ENCODE measurements at regions not wholly inside any gene's neighbourhood (a gene's known extent, or its start where the extent isn't known, plus 50 kb on each side); places are given as distances from the start of the nearest gene placed in this dataset.

DNA sequence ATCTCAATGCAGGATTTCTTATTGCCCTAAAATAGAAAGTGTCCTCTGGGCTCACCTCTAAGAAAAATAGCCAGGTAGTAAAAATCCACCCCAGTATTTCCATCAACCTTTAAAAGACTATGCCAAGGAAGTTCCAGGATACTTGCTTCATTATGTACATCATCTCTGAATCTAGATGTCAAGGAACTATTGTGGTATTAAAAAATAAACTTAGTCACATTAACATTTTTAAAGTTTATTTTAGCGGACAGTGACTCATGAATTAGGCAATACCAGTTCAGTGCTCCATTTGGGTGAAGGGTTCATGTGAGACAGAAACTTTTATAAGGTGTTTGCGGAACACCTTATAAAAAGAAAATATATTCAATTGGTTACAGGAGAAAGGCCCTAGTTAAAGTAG lies 209.2 kb downstream of the ADAM29 start:
- Histone ChIP-seq H3K27me3 (ENCODE audit: insufficient read depth, low read length) (no peaks in the 10 kb centered on the region), H3K27ac (ENCODE audit: low read length) (no peak overlapping the region), H3K4me1 (ENCODE audit: insufficient read depth, low read length) (peaks cover 4% of the 10 kb centered on the region; the same call in 1 of the 2 replicates), H3K36me3 (ENCODE audit: insufficient read depth, low read depth, low read length) (no peaks in the 10 kb centered on the region), H3K9me3 (ENCODE audit: insufficient read depth, low read depth, low read length) (peaks cover 2% of the 10 kb centered on the region; the same call in 1 of the 2 replicates), H3K9ac (ENCODE audit: low read depth, low read length) (no peak overlapping the region), H3K4me3 (ENCODE audit: low read length) (no peak overlapping the region)

DNA sequence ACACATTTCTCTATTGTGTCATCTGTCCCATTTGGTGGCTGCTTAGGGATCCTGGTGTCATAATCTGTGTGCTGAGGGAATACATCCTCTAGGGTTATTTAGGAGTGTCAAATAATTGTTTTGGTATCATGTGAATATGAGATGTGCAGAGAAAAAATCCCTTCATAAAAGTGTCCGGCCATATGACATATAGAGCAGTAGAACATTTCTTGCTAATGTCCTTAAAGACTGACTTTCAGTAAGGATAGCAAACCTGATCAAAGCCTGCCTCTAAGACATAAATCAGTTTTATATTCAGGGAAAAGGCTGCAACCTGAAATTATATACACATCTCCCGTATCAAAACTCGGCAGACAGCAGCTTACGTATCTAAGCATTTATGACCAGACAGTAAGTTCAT lies 211.6 kb downstream of the ADAM29 start:
- Histone ChIP-seq H3K9ac (ENCODE audit: low read depth, low read length) (no peak overlapping the region), H3K27me3 (ENCODE audit: insufficient read depth, low read length) (no peaks in the 10 kb centered on the region), H3K27ac (ENCODE audit: low read length) (no peak overlapping the region), H3K9me3 (ENCODE audit: insufficient read depth, low read depth, low read length) (no peaks in the 10 kb centered on the region), H3K4me3 (ENCODE audit: low read length) (no peak overlapping the region), H3K4me1 (ENCODE audit: insufficient read depth, low read length) (peaks cover 4% of the 10 kb centered on the region; the same call in 1 of the 2 replicates), H3K36me3 (ENCODE audit: insufficient read depth, low read depth, low read length) (no peaks in the 10 kb centered on the region)

DNA sequence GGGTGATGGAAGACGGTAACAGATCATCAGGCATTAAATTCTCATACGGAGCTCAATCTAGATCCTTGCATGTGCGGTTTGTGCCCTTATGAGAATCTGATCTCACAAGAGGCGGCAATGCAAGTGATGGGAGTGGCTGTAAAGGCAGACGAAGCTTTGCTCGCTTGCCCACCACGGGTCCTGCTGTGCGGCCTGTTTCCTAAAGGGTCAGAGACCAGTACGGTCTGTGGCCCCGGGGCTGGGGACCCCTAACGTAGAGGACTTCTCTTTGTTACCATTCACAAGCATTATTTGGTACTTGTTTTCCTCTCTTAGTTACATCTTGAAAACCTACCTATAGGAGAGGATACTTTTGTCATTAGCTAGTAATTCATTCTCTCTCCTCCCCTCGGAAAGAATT lies 221.0 kb downstream of the ADAM29 start:
- Histone ChIP-seq H3K9me3 (ENCODE audit: insufficient read depth, low read depth, low read length) (no peaks in the 10 kb centered on the region), H3K36me3 (ENCODE audit: insufficient read depth, low read depth, low read length) (no peaks in the 10 kb centered on the region), H3K4me1 (ENCODE audit: insufficient read depth, low read length) (no peaks in the 10 kb centered on the region), H3K27me3 (ENCODE audit: insufficient read depth, low read length) (no peaks in the 10 kb centered on the region), H3K9ac (ENCODE audit: low read depth, low read length) (no peak overlapping the region), H3K27ac (ENCODE audit: low read length) (no peak overlapping the region), H3K4me3 (ENCODE audit: low read length) (no peak overlapping the region)

- Histone ChIP-seq H3K9me3 (ENCODE audit: insufficient read depth, low read depth, low read length) (no peaks in the 10 kb centered on the region), H3K27ac (ENCODE audit: low read length) (no peak overlapping the region), H3K4me3 (ENCODE audit: low read length) (no peak overlapping the region), H3K36me3 (ENCODE audit: insufficient read depth, low read depth, low read length) (no peaks in the 10 kb centered on the region), H3K4me1 (ENCODE audit: insufficient read depth, low read length) (no peaks in the 10 kb centered on the region), H3K27me3 (ENCODE audit: insufficient read depth, low read length) (no peaks in the 10 kb centered on the region), H3K9ac (ENCODE audit: low read depth, low read length) (no peak overlapping the region)
These were observed 225.0 kb downstream of the ADAM29 start for GRCh38 chr4:175143116-175143515.

DNA sequence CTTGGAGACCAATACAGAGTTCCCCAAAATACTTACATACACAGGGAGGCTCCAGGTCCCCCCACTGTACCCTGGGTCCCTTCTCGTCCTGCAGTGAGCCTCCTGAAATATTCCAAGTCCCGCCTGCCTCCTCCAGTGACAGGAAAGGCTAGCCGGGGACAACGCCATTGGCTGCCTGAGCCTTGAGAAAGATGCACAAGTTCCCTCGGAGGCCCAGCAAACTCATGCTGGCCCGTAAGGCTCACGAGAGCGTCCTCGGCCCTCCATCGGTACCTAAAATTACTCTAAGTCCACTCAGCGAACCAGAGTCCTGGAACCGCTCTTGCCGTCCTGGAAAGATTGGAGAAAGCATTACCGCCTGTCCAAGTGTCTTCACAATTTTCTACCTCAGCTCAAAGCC lies 228.6 kb downstream of the ADAM29 start:
- no peaks in the 10 kb centered on the region for H3K4me1 ChIP-seq (ENCODE audit: insufficient read depth, low read length)
- H3K27ac ChIP-seq (ENCODE audit: low read length) = no peak overlapping the region
- H3K9ac ChIP-seq (ENCODE audit: low read depth, low read length) = no peak overlapping the region
- no peak overlapping the region for H3K4me3 ChIP-seq (ENCODE audit: low read length)
- no peaks in the 10 kb centered on the region for H3K36me3 ChIP-seq (ENCODE audit: insufficient read depth, low read depth, low read length)
- H3K27me3 ChIP-seq (ENCODE audit: insufficient read depth, low read length) = no peaks in the 10 kb centered on the region
- peaks cover 4% of the 10 kb centered on the region; the same call in 1 of the 2 replicates for H3K9me3 ChIP-seq (ENCODE audit: insufficient read depth, low read depth, low read length)

GRCh38 chr4:175147233-175147632 lies 229.1 kb downstream of the ADAM29 start:
- H3K4me3 ChIP-seq (ENCODE audit: low read length) = no peak overlapping the region
- peaks cover 4% of the 10 kb centered on the region; the same call in 1 of the 2 replicates for H3K9me3 ChIP-seq (ENCODE audit: insufficient read depth, low read depth, low read length)
- no peak overlapping the region for H3K27ac ChIP-seq (ENCODE audit: low read length)
- H3K4me1 ChIP-seq (ENCODE audit: insufficient read depth, low read length) = no peaks in the 10 kb centered on the region
- H3K9ac ChIP-seq (ENCODE audit: low read depth, low read length) = no peak overlapping the region
- H3K36me3 ChIP-seq (ENCODE audit: insufficient read depth, low read depth, low read length) = no peaks in the 10 kb centered on the region
- H3K27me3 ChIP-seq (ENCODE audit: insufficient read depth, low read length) = no peaks in the 10 kb centered on the region

GRCh38 chr4:175166020-175166419 lies 247.9 kb downstream of the ADAM29 start:
- H3K9me3 ChIP-seq (ENCODE audit: insufficient read depth, low read depth, low read length) = no peaks in the 10 kb centered on the region
- H3K4me3 ChIP-seq (ENCODE audit: low read length) = no peak overlapping the region

GRCh38 chr4:175176710-175177109 lies 258.6 kb downstream of the ADAM29 start:
- H3K4me3 ChIP-seq (ENCODE audit: low read length) = no peak overlapping the region

More at GRCh38 chr4:175166020-175166419, 247.9 kb downstream of the ADAM29 start:
- H3K27me3 ChIP-seq (ENCODE audit: insufficient read depth, low read length) = no peaks in the 10 kb centered on the region
- no peak overlapping the region for H3K27ac ChIP-seq (ENCODE audit: low read length)
- H3K9ac ChIP-seq (ENCODE audit: low read depth, low read length) = no peak overlapping the region
- no peaks in the 10 kb centered on the region for H3K4me1 ChIP-seq (ENCODE audit: insufficient read depth, low read length)
- no peaks in the 10 kb centered on the region for H3K36me3 ChIP-seq (ENCODE audit: insufficient read depth, low read depth, low read length)

DNA sequence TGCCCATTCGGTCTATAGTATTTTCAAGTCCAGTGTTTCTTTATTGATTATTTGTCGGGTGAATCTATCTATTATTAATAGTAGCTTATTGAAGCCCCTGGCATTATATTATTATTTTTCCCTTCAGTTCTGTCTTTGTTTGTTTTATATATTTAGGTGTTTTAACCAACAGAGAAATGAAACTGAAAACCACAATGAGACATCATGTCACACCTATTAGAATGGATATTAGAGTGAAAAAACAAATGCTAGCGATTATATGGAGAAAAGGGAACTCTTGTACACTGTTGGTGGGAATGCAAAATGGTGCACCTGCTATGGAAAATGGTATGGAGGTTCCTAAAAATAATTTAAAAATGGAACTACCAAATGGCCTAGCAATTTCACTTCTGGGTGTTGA lies 272.5 kb downstream of the ADAM29 start:
- no peaks in the 10 kb centered on the region for H3K36me3 ChIP-seq (ENCODE audit: insufficient read depth, low read depth, low read length)
- H3K4me3 ChIP-seq (ENCODE audit: low read length) = no peak overlapping the region
- no peak overlapping the region for H3K27ac ChIP-seq (ENCODE audit: low read length)
- no peaks in the 10 kb centered on the region for H3K27me3 ChIP-seq (ENCODE audit: insufficient read depth, low read length)
- no peaks in the 10 kb centered on the region for H3K9me3 ChIP-seq (ENCODE audit: insufficient read depth, low read depth, low read length)
- no peak overlapping the region for H3K9ac ChIP-seq (ENCODE audit: low read depth, low read length)
- H3K4me1 ChIP-seq (ENCODE audit: insufficient read depth, low read length) = no peaks in the 10 kb centered on the region

More at GRCh38 chr4:175176710-175177109, 258.6 kb downstream of the ADAM29 start:
- Histone ChIP-seq H3K9me3 (ENCODE audit: insufficient read depth, low read depth, low read length) (no peaks in the 10 kb centered on the region), H3K27me3 (ENCODE audit: insufficient read depth, low read length) (no peaks in the 10 kb centered on the region), H3K9ac (ENCODE audit: low read depth, low read length) (no peak overlapping the region), H3K36me3 (ENCODE audit: insufficient read depth, low read depth, low read length) (no peaks in the 10 kb centered on the region), H3K4me1 (ENCODE audit: insufficient read depth, low read length) (no peaks in the 10 kb centered on the region), H3K27ac (ENCODE audit: low read length) (no peak overlapping the region)

DNA sequence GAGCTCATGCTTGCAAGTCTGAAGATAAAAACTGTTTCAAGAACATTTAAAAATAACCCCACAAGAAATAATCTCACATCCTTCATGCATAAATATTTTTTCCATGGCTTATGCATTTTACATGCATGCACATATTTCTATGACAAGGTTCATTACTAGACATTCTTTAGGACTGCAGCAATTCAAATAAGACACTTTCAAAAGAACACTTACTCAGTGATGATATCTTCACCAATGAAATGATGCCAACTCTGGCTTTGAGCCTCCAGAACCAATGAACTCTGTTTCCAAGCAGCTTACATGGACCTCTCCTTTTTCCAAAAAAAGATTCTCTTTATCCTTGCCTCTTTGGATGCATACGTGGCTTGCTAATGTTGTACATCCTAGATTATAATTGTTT lies 279.9 kb downstream of the ADAM29 start:
- Histone ChIP-seq H3K9me3 (ENCODE audit: insufficient read depth, low read depth, low read length) (no peaks in the 10 kb centered on the region), H3K27me3 (ENCODE audit: insufficient read depth, low read length) (no peaks in the 10 kb centered on the region), H3K4me1 (ENCODE audit: insufficient read depth, low read length) (no peaks in the 10 kb centered on the region), H3K27ac (ENCODE audit: low read length) (no peak overlapping the region), H3K9ac (ENCODE audit: low read depth, low read length) (no peak overlapping the region), H3K36me3 (ENCODE audit: insufficient read depth, low read depth, low read length) (no peaks in the 10 kb centered on the region), H3K4me3 (ENCODE audit: low read length) (no peak overlapping the region)

DNA sequence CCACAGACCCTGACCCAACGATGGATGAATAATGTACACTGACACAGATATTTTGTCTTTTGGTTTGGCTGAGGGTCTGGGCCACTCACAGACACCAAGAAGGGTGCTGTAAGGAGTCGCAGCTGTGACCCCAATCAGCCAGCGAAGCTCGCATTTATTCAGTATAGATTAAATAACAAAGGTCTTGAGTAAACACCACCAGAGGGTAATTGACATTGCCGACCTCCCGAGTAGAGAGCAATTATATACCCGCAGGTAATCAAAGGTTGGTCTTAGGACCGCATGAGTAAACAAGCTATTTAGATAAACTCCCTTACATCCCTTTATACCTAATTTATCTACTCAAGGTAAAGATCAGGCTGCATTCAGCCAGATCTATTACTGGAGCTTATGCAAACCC lies 297.1 kb downstream of the ADAM29 start:
- Histone ChIP-seq H3K27ac (ENCODE audit: low read length) (no peak overlapping the region), H3K27me3 (ENCODE audit: insufficient read depth, low read length) (peaks cover 11% of the 10 kb centered on the region; the same call in 1 of the 2 replicates), H3K36me3 (ENCODE audit: insufficient read depth, low read depth, low read length) (no peaks in the 10 kb centered on the region), H3K4me3 (ENCODE audit: low read length) (no peak overlapping the region), H3K9me3 (ENCODE audit: insufficient read depth, low read depth, low read length) (peaks cover 40% of the 10 kb centered on the region), H3K4me1 (ENCODE audit: insufficient read depth, low read length) (no peaks in the 10 kb centered on the region), H3K9ac (ENCODE audit: low read depth, low read length) (no peak overlapping the region)

DNA sequence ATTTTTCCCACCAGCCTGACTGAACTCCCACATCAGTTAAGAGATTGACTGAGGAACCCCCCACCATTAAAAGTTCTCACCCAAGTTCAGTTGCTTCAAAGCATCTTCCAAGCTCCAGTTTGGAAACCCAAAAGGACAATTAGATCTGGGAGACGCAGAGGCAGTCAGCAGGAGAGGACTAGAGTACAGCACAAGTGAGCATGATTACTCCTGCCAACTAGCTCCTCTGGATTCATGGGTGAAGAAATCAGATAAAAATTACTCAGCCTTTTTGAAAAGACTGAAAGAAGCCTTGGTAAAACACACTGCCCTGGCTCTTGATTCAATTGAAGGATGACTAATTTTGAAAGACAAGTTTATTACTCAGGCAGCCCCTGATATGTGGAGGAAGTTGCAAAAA lies 297.5 kb downstream of the ADAM29 start:
- Histone ChIP-seq H3K27me3 (ENCODE audit: insufficient read depth, low read length) (peaks cover 11% of the 10 kb centered on the region; the same call in 1 of the 2 replicates), H3K9me3 (ENCODE audit: insufficient read depth, low read depth, low read length) (peaks cover 40% of the 10 kb centered on the region), H3K27ac (ENCODE audit: low read length) (no peak overlapping the region), H3K4me1 (ENCODE audit: insufficient read depth, low read length) (no peaks in the 10 kb centered on the region), H3K4me3 (ENCODE audit: low read length) (no peak overlapping the region), H3K9ac (ENCODE audit: low read depth, low read length) (no peak overlapping the region), H3K36me3 (ENCODE audit: insufficient read depth, low read depth, low read length) (no peaks in the 10 kb centered on the region)

Data from iPS-20b (cell line).